ENCODE measurements at regions not wholly inside any gene's neighbourhood (a gene's known extent, or its start where the extent isn't known, plus 50 kb on each side); places are given as distances from the start of the nearest gene placed in this dataset.

- DNase-seq, result no peak
- no peaks in the 10 kb centered on the region for H3K36me3 ChIP-seq
- TF ChIP-seq POLR2A (IDR thresholded peaks at IDR 0.05), result no peak
- TF ChIP-seq CTCF (IDR thresholded peaks at IDR 0.05 in 8 of 11, conservative IDR thresholded peaks at IDR 0.05 in 3 of 11), result no peak
- TF ChIP-seq POLR2AphosphoS5 (IDR thresholded peaks at IDR 0.05), result no peak
- H3K9me3 ChIP-seq, result no peaks in the 10 kb centered on the region
- no peaks in the 10 kb centered on the region for H3K27me3 ChIP-seq (replicated peaks in 1 of 7)
- intact Hi-C loops (cut with DNase I; ENCODE audit: low total_unique reads), result no loop called here
- H3K4me3 ChIP-seq, result no peak overlapping the region
- 88 to 96% (median 90%) methylated on average over 3 of the region's 3 CpGs for WGBS, 5 donors
- no peak overlapping the region for H3K27ac ChIP-seq
- H3K4me1 ChIP-seq, result no peaks in the 10 kb centered on the region
These were observed 516.8 kb downstream of the CFAP47 start for GRCh38 chrX:36436361-36436760.

GRCh38 chrX:36443007-36443406 lies 523.5 kb downstream of the CFAP47 start:
- Histone ChIP-seq H3K9me3 (no peaks in the 10 kb centered on the region), H3K4me3 (no peak overlapping the region), H3K36me3 (no peaks in the 10 kb centered on the region), H3K4me1 (no peaks in the 10 kb centered on the region), H3K27me3 (replicated peaks in 1 of 7) (no peaks in the 10 kb centered on the region), H3K27ac (no peak overlapping the region)
- WGBS, 5 donors, result 71 to 88% (median 82%) methylated on average over 3 of the region's 3 CpGs
- TF ChIP-seq POLR2A (IDR thresholded peaks at IDR 0.05), result no peak
- no peak for TF ChIP-seq CTCF (IDR thresholded peaks at IDR 0.05 in 8 of 11, conservative IDR thresholded peaks at IDR 0.05 in 3 of 11)
- TF ChIP-seq POLR2AphosphoS5 (IDR thresholded peaks at IDR 0.05), result no peak
- no peak for DNase-seq
- intact Hi-C loops (cut with DNase I; ENCODE audit: low total_unique reads), result no loop called here

- no peaks in the 10 kb centered on the region for H3K36me3 ChIP-seq
- DNase-seq, result no peak
- intact Hi-C loops (cut with DNase I; ENCODE audit: low total_unique reads), result no loop called here
- 16 to 50% (median 23%) methylated on average over 1 of the region's 1 CpG for WGBS, 5 donors
- peaks cover 0 to 13% (median 2%) of the 10 kb centered on the region in 8 donors for H3K9me3 ChIP-seq
- no peak overlapping the region for H3K27ac ChIP-seq
- no peaks in the 10 kb centered on the region for H3K27me3 ChIP-seq (replicated peaks in 1 of 7)
- H3K4me3 ChIP-seq, result no peak overlapping the region
- TF ChIP-seq CTCF (IDR thresholded peaks at IDR 0.05 in 8 of 11, conservative IDR thresholded peaks at IDR 0.05 in 3 of 11) (no peak), POLR2AphosphoS5 (IDR thresholded peaks at IDR 0.05) (no peak), POLR2A (IDR thresholded peaks at IDR 0.05) (no peak)
- H3K4me1 ChIP-seq, result no peaks in the 10 kb centered on the region
These were observed 526.0 kb downstream of the CFAP47 start for GRCh38 chrX:36445566-36445965.

- Histone ChIP-seq H3K27ac (no peak overlapping the region), H3K4me3 (no peak overlapping the region), H3K9me3 (no peaks in the 10 kb centered on the region), H3K4me1 (no peaks in the 10 kb centered on the region), H3K36me3 (no peaks in the 10 kb centered on the region), H3K27me3 (replicated peaks in 1 of 7) (no peaks in the 10 kb centered on the region)
- TF ChIP-seq POLR2AphosphoS5 (IDR thresholded peaks at IDR 0.05), result no peak
- TF ChIP-seq CTCF (IDR thresholded peaks at IDR 0.05 in 8 of 11, conservative IDR thresholded peaks at IDR 0.05 in 3 of 11), result no peak
- DNase-seq, result no peak
- intact Hi-C loops (cut with DNase I; ENCODE audit: low total_unique reads), result no loop called here
These were observed 542.6 kb downstream of the CFAP47 start for GRCh38 chrX:36462142-36462541.
